ENCODE measurements at regions not wholly inside any gene's neighbourhood (a gene's known extent, or its start where the extent isn't known, plus 50 kb on each side); places are given as distances from the start of the nearest gene placed in this dataset.

GRCh38 chr12:87685696-87686095 lies 343.5 kb downstream of the C12orf50 start:
- TF ChIP-seq CTCF (IDR thresholded peaks at IDR 0.05) (no peak), EZH2 (IDR thresholded peaks at IDR 0.05) (no peak), EZH2phosphoT487 (IDR thresholded peaks at IDR 0.05) (no peak)
